Astrocyte of the spinal cord (primary cell): ENCODE measurements at regions not wholly inside any gene's neighbourhood (a gene's known extent, or its start where the extent isn't known, plus 50 kb on each side); places are given as distances from the start of the nearest gene placed in this dataset.
"Not testable (repeated sequence)": the region's sequence is repeated elsewhere in the genome, so short reads cannot be mapped to it uniquely, and the experiment has no call there.

ENCODE experiments used
- DNase-seq: peaks from one replicate; pipeline ENCODE4 v3.0.0; 2011; ENCODE audit warnings: low read depth, low spot score
- H3K4me3 ChIP-seq: 2 replicates; pipeline ENCODE4 v1.5.1; 2011; ENCODE audit warnings: low read depth, mild to moderate bottlenecking, low read length, moderate library complexity
- CTCF ChIP-seq: IDR thresholded peaks from 2 replicates; pipeline ENCODE4 v1.5.1; 2012; ENCODE audit warnings: low read depth, mild to moderate bottlenecking, low read length, inconsistent platforms
- in situ Hi-C: cut with HindIII; loops from 2 replicates; pipeline ENCODE4 v1.10.0; 2017; ENCODE audit warnings: low sequenced_read_pairs

- no peak overlapping the region for H3K4me3 ChIP-seq
- no peak for TF ChIP-seq CTCF
- in situ Hi-C loops: no loop called here
- DNase-seq: peak; percentile 83
Measured at GRCh38 chr2:234705108-234705507, 208.2 kb upstream of the ARL4C start.

GRCh38 chr2:234703258-234703657 is 206.4 kb upstream of the ARL4C start:
- in situ Hi-C loops: no loop called here
- H3K4me3 ChIP-seq: no peak overlapping the region
- DNase-seq: no peak
- no peak for TF ChIP-seq CTCF

GRCh38 chr2:234702731-234703225 is 205.9 kb upstream of the ARL4C start:
- no peak overlapping the region for H3K4me3 ChIP-seq
- DNase-seq: no peak
- TF ChIP-seq CTCF: no peak
- in situ Hi-C loops: no loop called here

- in situ Hi-C loops: no loop called here
- DNase-seq: no peak
- H3K4me3 ChIP-seq: no peak overlapping the region
- TF ChIP-seq CTCF: no peak
Measured at GRCh38 chr2:234701841-234702240, 205.0 kb upstream of the ARL4C start.

GRCh38 chr2:234701421-234701820 is 204.5 kb upstream of the ARL4C start:
- TF ChIP-seq CTCF: no peak

GRCh38 chr2:234699456-234699855 is 202.6 kb upstream of the ARL4C start:
- no peak for DNase-seq
- in situ Hi-C loops: no loop called here
- no peak for TF ChIP-seq CTCF
- no peak overlapping the region for H3K4me3 ChIP-seq

More at GRCh38 chr2:234701421-234701820, 204.5 kb upstream of the ARL4C start:
- no peak overlapping the region for H3K4me3 ChIP-seq
- no peak for DNase-seq
- in situ Hi-C loops: no loop called here

- in situ Hi-C loops, DNase-seq, H3K4me3 ChIP-seq: not testable (repeated sequence)
Measured at GRCh38 chr2:234697300-234697876, 200.5 kb upstream of the ARL4C start.
